ENCODE measurements at regions not wholly inside any gene's neighbourhood (a gene's known extent, or its start where the extent isn't known, plus 50 kb on each side); places are given as distances from the start of the nearest gene placed in this dataset.

DNA sequence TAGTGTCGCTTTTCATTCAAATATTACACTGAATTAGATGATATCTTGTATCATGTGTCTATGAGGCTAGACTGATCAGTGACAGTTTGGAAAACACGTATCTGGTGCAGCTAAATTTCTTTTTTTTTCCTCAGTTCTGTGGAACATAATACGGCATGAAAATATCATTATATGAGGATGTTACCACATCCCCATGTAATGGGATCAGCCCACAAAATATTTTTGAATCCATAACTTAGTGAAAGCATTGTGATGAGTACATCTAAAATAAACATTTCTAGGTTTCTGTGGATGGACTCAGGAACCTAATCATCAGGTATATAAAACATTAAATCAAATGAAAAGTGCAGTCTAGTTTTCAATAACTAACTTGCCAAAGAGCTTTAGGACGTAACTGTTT is 356.3 kb downstream of the USP25 start:
- TF ChIP-seq POU2F2 (IDR thresholded peaks at IDR 0.05; ENCODE audit: low read depth, low read length) (no peak), TAF1 (IDR thresholded peaks at IDR 0.05; ENCODE audit: low read depth, low read length) (no peak), POLR2A (IDR thresholded peaks at IDR 0.05; ENCODE audit: low read depth, low read length) (no peak), SPI1 (IDR thresholded peaks at IDR 0.05; ENCODE audit: low read depth, low read length) (no peak), PAX5 (IDR thresholded peaks at IDR 0.05; ENCODE audit: insufficient read depth, low read length, severe bottlenecking) (no peak), POLR2AphosphoS5 (IDR thresholded peaks at IDR 0.05; ENCODE audit: low read depth, low read length) (no peak)
- no peak for FAIRE-seq

DNA sequence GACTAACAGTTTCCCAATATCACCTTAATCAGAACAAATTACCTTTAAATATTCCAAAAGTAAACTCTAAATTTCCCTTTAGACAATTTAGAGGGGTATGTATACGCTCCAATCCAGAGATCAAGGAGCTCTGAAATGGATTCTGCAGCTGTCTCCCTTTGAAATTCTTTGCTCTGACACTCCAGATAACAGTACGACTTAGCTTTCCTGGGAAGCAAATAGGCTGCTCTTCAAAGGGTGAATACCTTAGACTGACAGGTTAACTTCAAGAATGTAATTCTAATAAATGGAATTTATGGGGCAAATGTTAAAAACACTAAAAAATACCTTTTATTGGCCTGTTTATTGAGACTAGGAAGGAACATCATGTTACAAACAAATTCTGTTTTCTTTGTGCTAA is 357.2 kb downstream of the USP25 start:
- no peak for FAIRE-seq

More for the DNA sequence above, 356.3 kb downstream of the USP25 start:
- no peak for DNase-seq (ENCODE audit: insufficient read length, low spot score)

DNA sequence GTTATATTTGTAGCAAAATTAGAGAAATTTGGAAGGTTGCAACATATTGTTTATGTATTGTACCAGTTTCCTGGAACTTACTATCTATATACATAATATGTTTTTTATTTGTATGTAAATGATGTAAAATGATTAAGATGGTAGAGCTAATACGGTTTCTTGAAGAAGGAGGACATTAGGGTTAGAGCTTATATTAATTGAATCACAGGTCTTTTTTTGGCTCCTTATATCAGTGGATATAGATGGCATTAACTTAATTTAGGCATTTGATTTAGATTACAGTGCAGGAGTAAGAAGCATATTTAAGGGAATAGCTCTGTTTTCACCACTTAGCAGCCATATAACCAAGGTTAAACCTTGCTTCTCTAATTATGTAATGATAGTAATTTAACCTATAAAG is 357.7 kb downstream of the USP25 start:
- no peak for DNase-seq (ENCODE audit: insufficient read length, low spot score)
- no peak for FAIRE-seq
- TF ChIP-seq TAF1 (IDR thresholded peaks at IDR 0.05; ENCODE audit: low read depth, low read length): no peak
- no peak for TF ChIP-seq PAX5 (IDR thresholded peaks at IDR 0.05; ENCODE audit: insufficient read depth, low read length, severe bottlenecking)
- no peak for TF ChIP-seq POU2F2 (IDR thresholded peaks at IDR 0.05; ENCODE audit: low read depth, low read length)
- TF ChIP-seq POLR2A (IDR thresholded peaks at IDR 0.05; ENCODE audit: low read depth, low read length): no peak
- no peak for TF ChIP-seq SPI1 (IDR thresholded peaks at IDR 0.05; ENCODE audit: low read depth, low read length)
- TF ChIP-seq POLR2AphosphoS5 (IDR thresholded peaks at IDR 0.05; ENCODE audit: low read depth, low read length): no peak

More for the DNA sequence above, 357.2 kb downstream of the USP25 start:
- no peak for DNase-seq (ENCODE audit: insufficient read length, low spot score)
- TF ChIP-seq POU2F2 (IDR thresholded peaks at IDR 0.05; ENCODE audit: low read depth, low read length) (no peak), POLR2A (IDR thresholded peaks at IDR 0.05; ENCODE audit: low read depth, low read length) (no peak), TAF1 (IDR thresholded peaks at IDR 0.05; ENCODE audit: low read depth, low read length) (no peak), SPI1 (IDR thresholded peaks at IDR 0.05; ENCODE audit: low read depth, low read length) (no peak), PAX5 (IDR thresholded peaks at IDR 0.05; ENCODE audit: insufficient read depth, low read length, severe bottlenecking) (no peak), POLR2AphosphoS5 (IDR thresholded peaks at IDR 0.05; ENCODE audit: low read depth, low read length) (no peak)

DNA sequence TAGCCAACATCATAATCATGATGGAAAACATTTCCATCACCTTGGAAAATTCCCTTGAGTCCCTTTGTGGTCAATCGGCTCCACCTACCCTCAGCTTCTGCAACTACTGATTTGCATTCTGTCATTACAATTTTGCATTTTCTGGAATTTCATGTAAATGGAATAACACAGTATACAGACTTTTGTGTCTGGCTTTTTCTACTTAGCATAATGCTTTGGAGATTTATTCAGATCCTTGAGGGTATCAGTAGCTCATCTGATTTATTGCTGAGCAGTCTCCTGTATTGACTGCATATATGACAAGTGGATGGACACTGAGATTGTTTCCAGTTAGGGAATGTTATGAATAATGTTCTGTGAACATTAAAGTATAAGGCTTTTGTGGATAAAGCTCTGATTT is 358.3 kb downstream of the USP25 start:
- FAIRE-seq (no peak), DNase-seq (ENCODE audit: insufficient read length, low spot score) (no peak)
- TF ChIP-seq POU2F2 (IDR thresholded peaks at IDR 0.05; ENCODE audit: low read depth, low read length): no peak
- TF ChIP-seq POLR2A (IDR thresholded peaks at IDR 0.05; ENCODE audit: low read depth, low read length): no peak
- no peak for TF ChIP-seq TAF1 (IDR thresholded peaks at IDR 0.05; ENCODE audit: low read depth, low read length)
- no peak for TF ChIP-seq SPI1 (IDR thresholded peaks at IDR 0.05; ENCODE audit: low read depth, low read length)
- no peak for TF ChIP-seq PAX5 (IDR thresholded peaks at IDR 0.05; ENCODE audit: insufficient read depth, low read length, severe bottlenecking)
- no peak for TF ChIP-seq POLR2AphosphoS5 (IDR thresholded peaks at IDR 0.05; ENCODE audit: low read depth, low read length)

DNA sequence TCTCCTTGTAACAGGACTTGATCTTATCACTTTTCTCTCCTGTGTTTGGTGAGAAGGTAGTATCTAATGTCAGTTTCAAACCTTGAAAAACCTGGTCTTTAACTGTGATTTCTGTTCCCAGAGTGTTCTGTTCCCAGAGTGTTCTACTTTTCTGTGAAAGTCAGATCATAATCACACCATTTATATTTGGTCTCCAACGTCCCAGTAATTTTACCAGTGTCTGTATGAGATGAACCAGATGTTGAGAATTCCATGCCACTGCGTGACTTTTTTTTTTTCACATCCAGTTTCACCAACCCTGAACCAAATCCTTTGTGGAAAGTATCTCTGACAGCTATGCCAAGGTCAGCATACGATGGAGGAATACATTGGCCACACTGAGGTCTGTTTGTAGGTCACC is 365.2 kb downstream of the USP25 start:
- TF ChIP-seq TAF1 (IDR thresholded peaks at IDR 0.05; ENCODE audit: low read depth, low read length): no peak
- TF ChIP-seq POU2F2 (IDR thresholded peaks at IDR 0.05; ENCODE audit: low read depth, low read length): no peak
- TF ChIP-seq POLR2A (IDR thresholded peaks at IDR 0.05; ENCODE audit: low read depth, low read length): no peak
- TF ChIP-seq PAX5 (IDR thresholded peaks at IDR 0.05; ENCODE audit: insufficient read depth, low read length, severe bottlenecking): no peak
- TF ChIP-seq POLR2AphosphoS5 (IDR thresholded peaks at IDR 0.05; ENCODE audit: low read depth, low read length): no peak
- DNase-seq (ENCODE audit: insufficient read length, low spot score) (no peak), FAIRE-seq (no peak)

DNA sequence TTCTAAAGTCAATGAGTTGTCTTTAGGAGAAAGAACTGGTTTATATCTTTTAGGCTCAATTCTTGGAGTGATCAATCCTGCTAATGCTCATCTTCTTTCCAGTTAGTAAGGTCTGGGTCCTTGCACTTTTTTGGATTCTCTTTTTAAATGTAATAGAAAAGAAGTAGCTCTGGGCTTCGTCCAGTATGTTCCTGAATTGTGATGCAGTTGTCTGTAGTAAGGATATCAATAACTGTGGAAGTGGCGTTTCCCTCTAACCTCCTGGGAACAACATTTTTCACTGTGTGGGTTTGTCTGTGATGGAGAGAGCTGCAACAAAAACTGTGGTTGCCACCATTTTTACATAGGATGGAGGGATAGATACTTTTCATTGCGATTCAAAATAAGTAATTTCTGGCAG is 367.2 kb downstream of the USP25 start:
- no peak for FAIRE-seq
- DNase-seq (ENCODE audit: insufficient read length, low spot score): no peak
- TF ChIP-seq POLR2AphosphoS5 (IDR thresholded peaks at IDR 0.05; ENCODE audit: low read depth, low read length) (no peak), TAF1 (IDR thresholded peaks at IDR 0.05; ENCODE audit: low read depth, low read length) (no peak), POU2F2 (IDR thresholded peaks at IDR 0.05; ENCODE audit: low read depth, low read length) (no peak), POLR2A (IDR thresholded peaks at IDR 0.05; ENCODE audit: low read depth, low read length) (no peak), PAX5 (IDR thresholded peaks at IDR 0.05; ENCODE audit: insufficient read depth, low read length, severe bottlenecking) (no peak), SPI1 (IDR thresholded peaks at IDR 0.05; ENCODE audit: low read depth, low read length) (no peak)

DNA sequence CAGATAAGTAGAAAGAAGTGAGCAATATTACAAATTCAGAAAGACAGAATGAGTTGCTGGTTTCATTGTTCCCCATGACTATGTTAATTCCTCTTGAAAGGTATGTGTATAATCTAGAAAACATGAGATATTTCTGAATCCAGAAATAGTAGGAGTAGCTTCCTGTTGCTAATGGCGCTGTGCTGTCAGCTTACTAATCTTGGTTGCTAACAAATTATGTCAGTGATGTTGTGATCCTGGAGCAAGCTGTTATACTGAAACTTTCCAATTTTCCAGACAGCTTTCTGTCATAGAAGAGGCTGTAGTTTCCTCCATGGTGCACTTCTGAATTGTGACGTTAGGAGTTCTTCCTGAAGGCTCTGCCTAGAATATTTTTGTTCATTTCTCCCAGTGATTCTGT is 372.3 kb downstream of the USP25 start:
- no peak for FAIRE-seq

DNA sequence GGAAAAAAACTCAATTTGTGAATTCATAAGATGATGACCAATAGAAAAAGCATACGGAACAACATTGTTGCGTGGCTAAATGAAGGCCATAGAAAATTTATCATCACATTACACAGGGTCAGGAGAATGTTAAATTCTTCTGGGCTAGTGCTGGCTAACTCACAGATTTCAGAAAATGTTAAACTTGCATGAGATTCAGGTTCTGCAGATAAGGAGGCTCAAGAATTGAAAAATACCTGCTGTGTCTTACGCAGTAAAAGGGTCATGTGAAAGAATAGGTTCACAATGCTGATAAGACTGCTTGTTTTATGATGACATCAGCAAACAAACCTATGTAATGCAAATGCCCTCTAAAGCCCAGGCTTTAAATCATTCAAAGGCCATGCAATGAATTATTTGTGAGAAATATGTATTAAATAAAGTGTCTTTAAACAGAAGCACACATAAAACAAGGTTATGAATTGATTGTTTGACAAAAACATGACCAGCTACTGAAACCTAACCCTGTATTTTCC is 378.8 kb downstream of the USP25 start:
- TF ChIP-seq POLR2AphosphoS5 (IDR thresholded peaks at IDR 0.05; ENCODE audit: low read depth, low read length) (no peak), POLR2A (IDR thresholded peaks at IDR 0.05; ENCODE audit: low read depth, low read length) (no peak), TAF1 (IDR thresholded peaks at IDR 0.05; ENCODE audit: low read depth, low read length) (no peak), PAX5 (IDR thresholded peaks at IDR 0.05; ENCODE audit: insufficient read depth, low read length, severe bottlenecking) (no peak), POU2F2 (IDR thresholded peaks at IDR 0.05; ENCODE audit: low read depth, low read length) (no peak), SPI1 (IDR thresholded peaks at IDR 0.05; ENCODE audit: low read depth, low read length) (no peak)
- no peak for DNase-seq (ENCODE audit: insufficient read length, low spot score)
- FAIRE-seq: no peak

More for the DNA sequence above, 372.3 kb downstream of the USP25 start:
- no peak for DNase-seq (ENCODE audit: insufficient read length, low spot score)
- TF ChIP-seq POLR2A (IDR thresholded peaks at IDR 0.05; ENCODE audit: low read depth, low read length) (no peak), SPI1 (IDR thresholded peaks at IDR 0.05; ENCODE audit: low read depth, low read length) (no peak), TAF1 (IDR thresholded peaks at IDR 0.05; ENCODE audit: low read depth, low read length) (no peak), PAX5 (IDR thresholded peaks at IDR 0.05; ENCODE audit: insufficient read depth, low read length, severe bottlenecking) (no peak), POLR2AphosphoS5 (IDR thresholded peaks at IDR 0.05; ENCODE audit: low read depth, low read length) (no peak), POU2F2 (IDR thresholded peaks at IDR 0.05; ENCODE audit: low read depth, low read length) (no peak)

DNA sequence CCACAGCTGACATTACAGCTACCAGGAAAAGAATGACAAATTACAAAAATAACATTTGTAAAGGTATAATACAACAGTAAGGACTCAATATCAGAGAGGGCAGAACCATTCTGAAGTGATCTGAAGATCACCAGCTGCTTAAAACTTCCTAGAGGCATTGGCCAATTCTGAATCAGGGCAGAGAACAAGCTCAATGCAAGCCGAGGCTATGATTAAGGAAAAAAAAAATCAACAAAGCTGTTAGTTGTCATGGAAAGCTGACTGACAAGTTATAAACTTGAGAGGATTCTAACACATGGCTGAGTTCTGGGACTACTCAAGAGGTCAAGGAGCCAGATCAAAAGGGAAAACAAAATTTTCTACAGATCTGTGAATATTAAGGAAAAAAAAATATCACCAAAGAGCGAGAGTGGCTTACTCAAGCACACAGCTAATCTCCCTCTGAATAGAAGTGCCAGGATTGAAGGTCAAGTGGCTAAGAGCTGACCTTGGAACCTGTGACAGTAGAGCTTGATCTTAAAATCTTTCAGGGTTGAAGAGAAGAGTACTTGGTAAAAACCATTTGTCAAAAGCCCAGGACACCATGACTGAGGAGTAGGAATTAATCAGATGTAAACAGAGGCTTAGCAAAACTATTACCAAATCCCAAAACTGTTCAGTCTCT is 383.4 kb downstream of the USP25 start:
- TF ChIP-seq PAX5 (IDR thresholded peaks at IDR 0.05; ENCODE audit: insufficient read depth, low read length, severe bottlenecking) (no peak), TAF1 (IDR thresholded peaks at IDR 0.05; ENCODE audit: low read depth, low read length) (no peak), POLR2AphosphoS5 (IDR thresholded peaks at IDR 0.05; ENCODE audit: low read depth, low read length) (no peak), SPI1 (IDR thresholded peaks at IDR 0.05; ENCODE audit: low read depth, low read length) (no peak), POLR2A (IDR thresholded peaks at IDR 0.05; ENCODE audit: low read depth, low read length) (no peak), POU2F2 (IDR thresholded peaks at IDR 0.05; ENCODE audit: low read depth, low read length) (no peak)
- no peak for FAIRE-seq
- no peak for DNase-seq (ENCODE audit: insufficient read length, low spot score)
